Endodermal cell (in vitro differentiated cells): ENCODE measurements at regions not wholly inside any gene's neighbourhood (a gene's known extent, or its start where the extent isn't known, plus 50 kb on each side); places are given as distances from the start of the nearest gene placed in this dataset.
A peak's percentile ranks its signal among the peaks of the same experiment; 100 is the strongest.

Source experiments
- DNase-seq: peaks from one replicate; pipeline ENCODE4 v3.0.0-alpha.2; 2017
- H3K27ac ChIP-seq: 2 replicates; pipeline ENCODE4 v1.5.1; 2013; ENCODE audit warnings: mild to moderate bottlenecking, low read depth, low read length, moderate library complexity
- H3K27me3 ChIP-seq: 2 replicates; pipeline ENCODE4 v1.6.1; 2013; ENCODE audit warnings: mild to moderate bottlenecking, low read length, moderate library complexity; ENCODE audit not compliant: insufficient read depth, control insufficient read depth, poor library complexity, severe bottlenecking
- H3K36me3 ChIP-seq: 2 replicates; pipeline ENCODE4 v1.7.0; 2013; ENCODE audit warnings: mild to moderate bottlenecking, low read length, moderate library complexity; ENCODE audit not compliant: control insufficient read depth, insufficient read depth
- H3K4me1 ChIP-seq: one replicate; pipeline ENCODE4 v1.7.0; 2013; ENCODE audit warnings: low read length; ENCODE audit not compliant: control insufficient read depth, insufficient read depth
- H3K4me3 ChIP-seq: 2 replicates; pipeline ENCODE4 v1.5.1; 2013; ENCODE audit warnings: mild to moderate bottlenecking, low read length, moderate library complexity
- H3K9ac ChIP-seq: 2 replicates; pipeline ENCODE4 v1.6.1; 2013; ENCODE audit warnings: mild to moderate bottlenecking, low read length, moderate library complexity; ENCODE audit not compliant: poor library complexity, severe bottlenecking; ENCODE audit errors: extremely low read depth
- H3K9me3 ChIP-seq: 2 replicates; pipeline ENCODE4 v1.6.1; 2013; ENCODE audit warnings: mild to moderate bottlenecking, low read length, moderate library complexity; ENCODE audit not compliant: control insufficient read depth
- H3K27ac Mint-ChIP-seq: 2 replicates; pipeline ENCODE4 v1.8.0; 2020; ENCODE audit warnings: mixed read lengths
- H3K27me3 Mint-ChIP-seq: 2 replicates; pipeline ENCODE4 v1.8.0; 2021; ENCODE audit warnings: mild to moderate bottlenecking, mixed read lengths; ENCODE audit not compliant: insufficient read depth
- H3K36me3 Mint-ChIP-seq: 2 replicates; pipeline ENCODE4 v1.8.0; 2020; ENCODE audit warnings: low read depth, mixed read lengths
- H3K4me1 Mint-ChIP-seq: 2 replicates; pipeline ENCODE4 v1.8.0; 2020; ENCODE audit warnings: mixed read lengths
- H3K4me3 Mint-ChIP-seq: 2 replicates; pipeline ENCODE4 v1.8.0; 2020; ENCODE audit warnings: mild to moderate bottlenecking, moderate library complexity, mixed read lengths
- H3K9me3 Mint-ChIP-seq: 2 replicates; pipeline ENCODE4 v1.8.0; 2020; ENCODE audit warnings: mild to moderate bottlenecking, mixed read lengths
- WGBS, 2 experiments: methylation state at CpG; one replicate each; pipeline versions ENCODE4 v1.1.5 to v1.1.7; 2013; ENCODE audit warnings: missing lambda C conversion rate in 2 of 2, mixed read lengths in 1 of 2; ENCODE audit not compliant: insufficient coverage in 1 of 2, insufficient read length in 1 of 2; 5-methylcytosine and 5-hydroxymethylcytosine counted together
- TF ChIP-seq, protein P1 (sequence below): fragments of 200-600 bp; sonication (generic); conservative IDR thresholded peaks from 2 replicates; pipeline ENCODE4 v1.5.0; 2021; ENCODE audit warnings: antibody characterized with exemption, mild to moderate bottlenecking

DNA sequence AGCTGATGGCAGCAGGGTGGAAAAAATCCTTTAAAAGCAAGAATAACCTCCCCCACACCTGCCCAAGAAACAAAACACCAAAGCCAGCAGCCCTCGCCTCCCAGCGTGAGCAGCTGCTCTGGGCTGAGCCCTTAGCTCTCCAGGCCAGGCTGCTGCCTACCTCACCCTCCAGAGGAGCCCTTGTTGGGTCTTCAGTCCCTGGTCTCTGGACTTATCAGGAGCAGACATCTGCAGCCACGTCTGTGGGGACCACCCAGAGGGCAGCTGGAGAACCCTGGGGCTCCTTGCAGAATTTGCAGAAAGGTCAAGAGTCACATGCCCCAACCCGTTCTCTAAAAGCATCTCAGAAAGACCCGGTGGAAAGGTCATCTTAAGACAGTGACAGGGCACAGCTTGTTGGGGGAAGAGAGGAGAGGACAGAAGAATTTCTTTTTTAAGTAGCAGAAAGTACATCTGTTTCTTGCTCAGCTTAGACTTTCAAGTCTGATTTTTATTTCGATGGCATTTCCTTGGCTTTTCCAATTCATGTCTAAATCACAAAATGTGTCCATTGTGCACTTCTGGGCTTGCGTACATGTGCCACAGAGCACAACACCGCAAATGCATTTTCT is 425.7 kb upstream of the NFE2L3 start:
- Histone ChIP-seq H3K36me3 (no peaks in the 10 kb centered on the region), H3K9me3 (no peaks in the 10 kb centered on the region), H3K27me3 (no peaks in the 10 kb centered on the region), H3K9ac (no peak overlapping the region), H3K4me1 (peaks cover 18% of the 10 kb centered on the region), H3K27ac (peak overlapping the region; percentile 62), H3K4me3 (no peak overlapping the region)
- no peaks in the 10 kb centered on the region for H3K9me3 Mint-ChIP-seq
- DNase-seq = peak; percentile 76
- peaks cover 26% of the 10 kb centered on the region for H3K4me1 Mint-ChIP-seq
- TF ChIP-seq, protein P1, sequence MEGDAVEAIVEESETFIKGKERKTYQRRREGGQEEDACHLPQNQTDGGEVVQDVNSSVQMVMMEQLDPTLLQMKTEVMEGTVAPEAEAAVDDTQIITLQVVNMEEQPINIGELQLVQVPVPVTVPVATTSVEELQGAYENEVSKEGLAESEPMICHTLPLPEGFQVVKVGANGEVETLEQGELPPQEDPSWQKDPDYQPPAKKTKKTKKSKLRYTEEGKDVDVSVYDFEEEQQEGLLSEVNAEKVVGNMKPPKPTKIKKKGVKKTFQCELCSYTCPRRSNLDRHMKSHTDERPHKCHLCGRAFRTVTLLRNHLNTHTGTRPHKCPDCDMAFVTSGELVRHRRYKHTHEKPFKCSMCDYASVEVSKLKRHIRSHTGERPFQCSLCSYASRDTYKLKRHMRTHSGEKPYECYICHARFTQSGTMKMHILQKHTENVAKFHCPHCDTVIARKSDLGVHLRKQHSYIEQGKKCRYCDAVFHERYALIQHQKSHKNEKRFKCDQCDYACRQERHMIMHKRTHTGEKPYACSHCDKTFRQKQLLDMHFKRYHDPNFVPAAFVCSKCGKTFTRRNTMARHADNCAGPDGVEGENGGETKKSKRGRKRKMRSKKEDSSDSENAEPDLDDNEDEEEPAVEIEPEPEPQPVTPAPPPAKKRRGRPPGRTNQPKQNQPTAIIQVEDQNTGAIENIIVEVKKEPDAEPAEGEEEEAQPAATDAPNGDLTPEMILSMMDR = no peak
- 46 to 62% methylated on average over 8 of the region's 8 CpGs for WGBS, 2 experiments
- H3K27ac Mint-ChIP-seq = no peak overlapping the region
- H3K27me3 Mint-ChIP-seq = peaks cover under 1% of the 10 kb centered on the region
- no peaks in the 10 kb centered on the region for H3K36me3 Mint-ChIP-seq
- H3K4me3 Mint-ChIP-seq = no peak overlapping the region

DNA sequence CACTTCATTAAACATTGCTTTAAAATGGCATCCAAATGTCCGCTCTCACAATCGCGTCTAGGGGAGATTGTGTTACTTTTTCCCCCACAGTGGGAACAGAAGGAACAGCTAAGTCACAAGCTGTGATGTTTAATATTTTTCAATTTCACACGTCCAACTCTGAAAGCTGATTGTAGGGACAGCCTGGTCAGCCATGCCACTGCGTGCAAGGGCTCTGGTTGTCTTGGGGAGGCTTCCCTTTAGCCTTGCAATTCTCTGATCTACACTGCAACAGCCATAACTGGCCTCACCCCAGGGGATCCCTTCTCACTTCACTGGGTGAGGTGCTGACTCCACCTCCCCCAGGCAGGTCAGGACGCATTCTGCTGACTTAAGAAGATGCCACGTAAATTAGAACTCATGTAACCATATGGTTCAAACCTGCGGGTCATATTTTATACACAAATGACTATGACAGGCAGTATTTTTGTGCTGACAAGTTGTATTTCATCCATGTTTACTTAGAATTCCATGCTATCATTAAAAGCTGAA is 425.2 kb upstream of the NFE2L3 start:
- H3K27me3 Mint-ChIP-seq = no peaks in the 10 kb centered on the region
- Histone ChIP-seq H3K4me1 (peaks cover 18% of the 10 kb centered on the region), H3K36me3 (no peaks in the 10 kb centered on the region), H3K4me3 (no peak overlapping the region), H3K27ac (peak overlapping the region; percentile 62), H3K27me3 (no peaks in the 10 kb centered on the region), H3K9ac (no peak overlapping the region), H3K9me3 (no peaks in the 10 kb centered on the region)
- 68 to 75% methylated on average over 4 to 8 of the region's 8 CpGs for WGBS, 2 experiments
- peaks cover 26% of the 10 kb centered on the region for H3K4me1 Mint-ChIP-seq
- DNase-seq = peak; percentile 68
- no peaks in the 10 kb centered on the region for H3K9me3 Mint-ChIP-seq
- TF ChIP-seq, protein P1 = no peak
- H3K27ac Mint-ChIP-seq = no peak overlapping the region
- no peaks in the 10 kb centered on the region for H3K36me3 Mint-ChIP-seq
- peak overlapping the region; percentile 5 for H3K4me3 Mint-ChIP-seq

- no peak overlapping the region for H3K27ac ChIP-seq
- H3K4me3 ChIP-seq = no peak overlapping the region
- WGBS, 2 experiments = 53 to 71% methylated on average over 2 of the region's 2 CpGs
- no peak overlapping the region for H3K27ac Mint-ChIP-seq
- no peaks in the 10 kb centered on the region for H3K36me3 ChIP-seq
- H3K9me3 Mint-ChIP-seq = no peaks in the 10 kb centered on the region
- no peaks in the 10 kb centered on the region for H3K27me3 ChIP-seq
- peaks cover 18% of the 10 kb centered on the region for H3K4me1 ChIP-seq
- no peaks in the 10 kb centered on the region for H3K36me3 Mint-ChIP-seq
- DNase-seq = no peak
- no peaks in the 10 kb centered on the region for H3K27me3 Mint-ChIP-seq
- H3K4me1 Mint-ChIP-seq = peaks cover 26% of the 10 kb centered on the region
- H3K4me3 Mint-ChIP-seq = no peak overlapping the region
- no peak overlapping the region for H3K9ac ChIP-seq
- TF ChIP-seq, protein P1 = no peak
- H3K9me3 ChIP-seq = no peaks in the 10 kb centered on the region
These were observed 424.6 kb upstream of the NFE2L3 start for GRCh38 chr7:25727446-25727845.
